HL-60 (cell line): ENCODE measurements at regions not wholly inside any gene's neighbourhood (a gene's known extent, or its start where the extent isn't known, plus 50 kb on each side); places are given as distances from the start of the nearest gene placed in this dataset.
"Not testable (repeated sequence)": the region's sequence is repeated elsewhere in the genome, so short reads cannot be mapped to it uniquely, and the experiment has no call there.

ENCODE experiments used
- CTCF ChIP-seq: IDR thresholded peaks from one replicate; pipeline ENCODE4 v1.5.1; 2011; ENCODE audit warnings: low read length, control low read depth, inconsistent platforms; ENCODE audit not compliant: insufficient read depth
- GABPA ChIP-seq: IDR thresholded peaks from 2 replicates; pipeline ENCODE4 v1.6.1; 2012; ENCODE audit warnings: low read depth
- POLR2AphosphoS5 ChIP-seq: IDR thresholded peaks from 2 replicates; pipeline ENCODE4 v1.6.1; 2012; ENCODE audit warnings: low read depth
- REST ChIP-seq: IDR thresholded peaks from 2 replicates; pipeline ENCODE4 v1.6.1; 2012; ENCODE audit warnings: low read depth; ENCODE audit not compliant: insufficient replicate concordance
- SPI1 ChIP-seq: IDR thresholded peaks from 2 replicates; pipeline ENCODE4 v1.6.1; 2012; ENCODE audit warnings: low read depth, mild to moderate bottlenecking, borderline replicate concordance

GRCh38 chr12:4842401-4842800 lies 67.3 kb upstream of the KCNA1 start:
- TF ChIP-seq CTCF, POLR2AphosphoS5, GABPA, REST: not testable (repeated sequence)
- TF ChIP-seq SPI1 = peak; percentile 50; the same call in 1 of the 2 replicates
